DMS 273 treated with DMSO at 0.1 percent for 48 hours (cell line): ENCODE measurements at regions not wholly inside any gene's neighbourhood (a gene's known extent, or its start where the extent isn't known, plus 50 kb on each side); places are given as distances from the start of the nearest gene placed in this dataset.
"Not testable (repeated sequence)": the region's sequence is repeated elsewhere in the genome, so short reads cannot be mapped to it uniquely, and the experiment has no call there.

Source experiments
- DNase-seq: peaks from one replicate; lab custom pipeline; 2025; lab: John Stamatoyannopoulos, UW

DNA sequence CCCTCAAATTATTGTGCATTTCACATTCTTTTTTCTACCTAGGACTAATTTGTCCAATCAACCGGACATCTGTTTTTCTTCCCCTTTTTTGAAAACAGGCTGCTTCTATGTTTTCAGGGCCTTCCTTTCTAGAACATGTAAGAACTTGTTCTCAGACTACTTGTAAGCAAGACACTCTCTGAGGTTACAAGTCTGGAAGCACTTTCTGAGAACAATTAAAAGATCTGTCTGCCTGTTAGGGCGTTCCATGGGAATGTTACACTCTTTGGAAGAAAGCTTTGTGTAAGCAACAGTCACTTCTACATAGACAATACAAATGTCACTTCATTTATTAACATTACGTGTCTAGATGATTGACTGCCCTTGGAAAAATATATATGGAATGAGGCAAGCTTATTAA is 50.9 kb upstream of the HSPB3 start:
- DNase-seq, result no peak

DNA sequence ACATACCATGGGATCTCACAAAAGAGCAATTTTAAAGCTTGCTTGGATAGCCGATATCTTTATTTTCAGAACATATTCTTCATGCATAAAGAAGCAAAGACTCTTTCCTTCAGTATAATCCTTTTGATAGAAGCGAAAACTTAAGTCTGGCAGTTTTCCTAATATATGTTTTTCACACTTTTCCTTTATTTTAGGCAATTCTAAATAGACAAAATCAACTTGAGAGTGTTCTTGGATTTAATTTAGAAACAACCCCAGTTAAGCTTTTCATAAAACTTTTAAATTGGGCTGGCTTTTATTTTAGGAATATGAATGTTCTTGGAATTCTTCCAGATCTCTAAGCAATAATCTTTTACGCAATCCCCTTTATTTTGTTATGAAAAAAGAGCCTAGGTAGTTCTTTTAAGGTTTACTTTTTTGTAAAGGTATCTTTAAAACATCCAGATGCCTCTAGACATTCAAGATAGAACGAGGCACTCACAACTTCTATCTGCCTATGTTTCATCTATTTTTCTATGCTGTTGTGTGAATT is 51.5 kb upstream of the HSPB3 start:
- no peak for DNase-seq

DNA sequence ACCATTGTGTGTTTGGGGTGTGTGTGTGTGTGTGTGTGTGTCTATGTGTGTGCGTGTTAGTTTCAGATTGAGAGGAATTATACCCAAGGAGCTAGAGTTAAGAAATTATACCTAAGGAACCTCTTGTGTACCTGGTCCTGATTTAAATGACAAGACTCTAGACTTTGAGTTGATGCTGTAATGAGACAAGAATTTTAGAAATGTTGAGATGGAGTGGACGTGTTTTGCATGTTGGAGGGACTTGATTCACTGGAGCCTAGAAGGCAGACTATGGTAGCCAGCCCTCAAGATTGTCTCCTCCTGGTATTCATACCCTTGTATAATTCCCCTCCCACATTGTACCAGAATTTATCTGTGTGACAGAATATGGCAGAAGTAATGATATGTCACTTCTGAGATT is 52.4 kb upstream of the HSPB3 start:
- DNase-seq, result no peak

DNA sequence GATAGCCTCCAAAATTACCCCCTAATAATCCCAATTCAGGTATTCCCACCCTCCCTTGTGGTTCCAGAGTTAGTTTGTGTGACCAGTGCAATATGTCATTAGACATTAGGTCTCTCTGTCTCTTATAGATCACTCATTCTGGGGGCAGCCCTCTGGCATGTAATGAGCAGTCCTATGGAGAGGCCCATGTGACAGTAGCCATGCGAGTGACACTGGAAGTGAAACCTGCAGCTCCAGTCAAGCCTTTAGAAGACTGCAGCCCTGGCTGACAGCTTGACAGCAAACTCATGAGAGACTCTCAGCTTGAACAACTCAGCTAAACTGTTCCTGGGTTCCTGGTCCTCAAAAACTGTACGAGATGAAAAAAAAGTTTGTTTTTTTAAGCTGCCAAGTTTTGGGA is 54.0 kb upstream of the HSPB3 start:
- no peak for DNase-seq

DNA sequence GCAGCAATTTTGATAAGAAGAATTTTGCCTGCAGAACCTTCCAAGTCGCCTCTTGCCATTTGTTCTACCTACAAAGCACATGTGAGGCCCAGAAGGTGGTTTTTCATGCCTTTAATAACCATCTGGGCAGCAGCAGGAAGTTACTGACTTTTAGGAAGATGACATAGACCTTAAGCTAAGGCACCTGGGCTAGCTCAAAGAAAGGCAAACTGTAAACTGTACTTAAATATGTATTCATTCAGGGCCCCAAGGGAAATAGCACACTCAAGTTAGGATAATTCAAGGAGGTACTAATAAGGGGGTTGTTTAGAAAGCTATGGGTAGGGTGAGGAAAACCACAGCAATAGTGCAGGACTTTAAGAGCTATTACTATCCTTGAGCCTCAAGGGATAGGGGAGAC is 57.3 kb upstream of the HSPB3 start:
- no peak for DNase-seq

DNA sequence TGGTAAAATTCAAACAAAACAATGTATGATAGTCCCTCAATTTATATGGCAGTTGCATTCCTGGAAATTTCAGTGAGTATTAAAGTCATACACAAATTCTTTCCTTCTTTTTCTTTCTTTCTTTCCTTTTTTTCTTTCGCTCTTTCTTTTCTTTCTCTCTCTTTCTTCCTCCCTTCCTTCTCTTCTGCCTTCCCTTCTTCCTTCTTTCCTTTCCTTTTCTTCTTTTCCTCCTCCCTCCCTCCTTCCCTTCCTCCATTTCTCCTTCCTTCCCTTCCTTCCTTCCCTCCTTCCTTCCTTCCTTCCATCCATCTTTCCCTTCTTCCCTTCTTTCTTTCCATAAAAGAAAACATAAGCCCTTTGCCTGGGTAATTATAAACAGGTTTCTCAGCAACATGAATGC is 58.1 kb upstream of the HSPB3 start:
- no peak for DNase-seq

DNA sequence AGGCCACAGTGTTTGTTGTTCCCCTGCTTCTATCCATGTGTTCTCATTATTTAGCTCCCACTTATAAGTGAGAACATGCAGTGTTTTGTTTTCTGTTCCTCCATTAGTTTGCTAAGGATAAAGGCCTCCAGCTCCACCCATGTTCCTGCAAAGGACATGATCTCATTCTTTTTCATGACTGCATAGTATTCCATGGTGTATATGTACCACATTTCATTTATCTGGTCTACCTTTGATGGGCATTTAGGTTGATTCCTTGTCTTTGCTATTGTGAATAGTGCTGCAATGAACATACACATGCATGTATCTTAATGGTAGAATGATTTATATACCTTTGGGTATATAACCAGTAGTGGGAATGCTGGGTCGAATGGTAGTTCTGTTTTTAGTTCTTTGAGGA is 62.5 kb upstream of the HSPB3 start:
- not testable (repeated sequence) for DNase-seq

DNA sequence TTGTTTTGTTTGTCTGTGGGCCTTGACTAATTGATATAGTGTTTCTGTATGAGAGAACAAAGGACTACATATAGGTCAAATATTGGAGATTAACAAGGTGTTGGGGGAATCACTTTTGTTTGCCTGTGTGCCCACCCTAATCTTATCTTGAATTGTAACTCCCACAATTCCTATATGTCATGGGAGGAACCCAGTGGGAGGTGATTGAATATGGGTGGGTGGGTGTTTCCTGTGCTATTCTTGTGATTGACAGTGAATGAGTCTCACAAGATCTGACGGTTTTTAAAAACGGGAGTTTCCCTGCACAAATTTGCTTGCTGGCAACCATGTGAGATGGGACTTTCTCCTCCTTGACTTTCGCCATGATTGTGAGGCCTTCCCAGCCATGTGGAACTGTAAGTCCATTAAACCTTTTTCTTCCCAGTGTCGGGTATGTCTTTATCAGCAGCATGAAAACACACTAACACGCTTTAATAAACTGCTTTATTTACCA is 64.9 kb upstream of the HSPB3 start:
- peak; percentile 62 for DNase-seq

DNA sequence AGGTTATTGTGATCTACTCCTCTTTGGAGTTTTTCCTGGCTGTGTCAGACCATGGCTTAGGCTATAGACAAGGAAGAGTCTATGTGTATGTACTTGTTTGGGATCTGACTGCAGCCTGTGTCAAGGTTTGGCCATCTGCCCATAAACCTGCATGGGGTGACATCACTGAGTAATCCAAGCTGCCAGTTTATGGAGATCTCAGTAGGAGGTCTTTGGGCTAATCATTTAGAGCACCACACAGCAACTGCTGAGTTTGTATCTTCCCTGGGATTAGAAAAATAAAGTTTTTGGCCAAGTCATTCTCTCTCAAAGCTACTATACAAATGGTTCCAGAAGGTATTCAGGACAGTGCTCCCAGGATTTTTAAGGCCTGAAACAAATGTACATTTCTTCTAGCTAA is 65.5 kb upstream of the HSPB3 start:
- peak; percentile 96 for DNase-seq

DNA sequence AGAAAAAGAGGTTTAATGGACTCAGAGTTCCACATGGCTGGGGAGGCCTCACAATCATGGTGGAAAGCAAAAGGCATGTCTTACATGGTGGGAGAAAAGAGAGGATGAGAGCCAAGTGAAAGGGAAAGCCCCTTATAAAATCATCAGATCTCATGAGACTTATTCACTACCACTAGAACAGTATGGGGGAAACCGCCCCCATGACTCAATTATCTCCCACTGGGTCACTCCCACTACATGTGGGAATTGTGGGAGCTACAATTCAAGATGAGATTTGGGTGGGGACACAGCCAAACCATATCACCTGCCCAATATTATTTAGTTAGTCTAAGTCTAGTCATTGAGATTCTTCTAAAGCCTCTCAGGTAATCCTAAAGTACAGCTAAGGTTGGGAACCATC is 66.1 kb upstream of the HSPB3 start:
- DNase-seq, result not testable (repeated sequence)

DNA sequence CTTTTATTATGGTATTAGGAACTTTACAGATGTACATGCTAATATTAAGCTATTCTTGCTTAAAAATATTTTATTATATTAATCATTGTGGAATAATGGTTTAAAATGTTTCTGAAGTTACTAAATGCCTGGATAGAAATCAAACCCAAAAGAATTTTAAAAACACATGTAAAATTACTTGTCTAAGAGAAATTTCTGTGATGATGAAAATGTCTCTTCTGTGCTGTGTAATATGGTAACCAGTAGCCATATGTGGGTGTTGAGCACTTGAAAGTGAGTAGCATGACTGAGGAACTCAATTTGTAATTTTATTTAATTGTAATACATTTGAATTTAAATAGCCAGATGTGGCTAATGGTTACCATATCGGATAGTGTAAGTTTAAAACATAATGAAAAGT is 66.7 kb upstream of the HSPB3 start:
- DNase-seq, result no peak

DNA sequence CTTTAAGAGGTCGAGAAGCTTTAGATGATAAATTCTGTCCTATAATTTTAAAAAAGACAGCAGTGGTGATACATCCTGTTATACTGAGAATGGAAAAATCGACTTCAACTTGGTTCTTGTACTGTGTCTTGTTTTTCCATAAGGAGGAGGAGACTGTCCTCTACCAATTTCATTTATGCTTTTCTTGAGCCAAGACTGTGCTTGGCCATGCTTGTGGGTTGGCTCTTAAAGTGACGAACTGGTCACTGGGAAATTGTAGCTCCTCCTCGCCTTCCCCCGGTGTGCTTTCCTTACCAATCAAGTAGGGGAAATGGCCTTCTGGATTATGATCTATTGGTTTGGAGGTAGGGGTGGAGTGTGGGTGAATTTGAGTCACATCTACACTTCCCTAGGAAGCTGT is 67.1 kb upstream of the HSPB3 start:
- DNase-seq, result no peak

DNA sequence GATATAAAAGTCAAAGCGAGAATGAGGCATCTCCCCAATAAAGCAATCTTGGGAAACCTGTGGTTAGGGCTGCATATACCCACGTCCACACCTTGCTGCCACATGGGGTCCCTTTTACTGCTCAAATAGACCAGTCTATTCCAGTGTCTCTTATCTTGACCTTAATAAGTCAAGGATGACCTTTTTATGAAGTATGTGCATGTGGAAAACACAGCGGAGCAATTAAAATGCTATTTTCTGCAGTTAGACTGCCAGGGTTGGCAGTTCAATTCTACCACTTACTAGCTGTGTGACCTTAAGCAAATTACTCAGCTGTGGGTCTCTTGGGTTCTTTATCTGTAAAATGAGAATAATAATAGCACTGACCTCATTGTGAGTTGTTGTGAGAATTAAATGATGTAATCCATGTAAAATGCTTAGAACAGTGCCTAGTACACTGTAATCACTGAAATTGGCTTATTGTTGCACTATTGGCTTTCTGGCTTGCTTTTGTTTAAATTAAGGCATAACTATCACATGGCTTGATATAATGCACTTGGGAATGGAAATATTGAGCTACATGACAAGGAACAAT is 67.8 kb upstream of the HSPB3 start:
- DNase-seq, result no peak

DNA sequence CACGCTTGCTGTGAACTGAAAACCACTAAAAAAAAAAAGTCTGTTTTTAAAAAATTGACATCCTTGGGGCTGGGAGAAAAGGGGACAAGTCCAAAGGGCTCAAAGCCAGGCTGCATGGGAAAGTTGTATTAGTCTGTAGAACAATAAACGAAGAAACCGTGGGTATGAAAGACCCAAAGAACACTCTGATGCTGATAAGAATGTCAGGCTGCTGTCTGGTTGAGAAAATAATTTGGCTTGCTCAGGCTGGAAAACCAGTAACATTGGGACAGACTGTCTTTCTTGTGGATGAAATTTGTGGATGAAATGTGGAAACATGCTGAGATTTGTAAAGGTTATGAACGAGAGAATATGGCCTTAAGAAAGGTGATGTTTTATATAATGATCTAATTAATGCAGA is 68.5 kb upstream of the HSPB3 start:
- no peak for DNase-seq

DNA sequence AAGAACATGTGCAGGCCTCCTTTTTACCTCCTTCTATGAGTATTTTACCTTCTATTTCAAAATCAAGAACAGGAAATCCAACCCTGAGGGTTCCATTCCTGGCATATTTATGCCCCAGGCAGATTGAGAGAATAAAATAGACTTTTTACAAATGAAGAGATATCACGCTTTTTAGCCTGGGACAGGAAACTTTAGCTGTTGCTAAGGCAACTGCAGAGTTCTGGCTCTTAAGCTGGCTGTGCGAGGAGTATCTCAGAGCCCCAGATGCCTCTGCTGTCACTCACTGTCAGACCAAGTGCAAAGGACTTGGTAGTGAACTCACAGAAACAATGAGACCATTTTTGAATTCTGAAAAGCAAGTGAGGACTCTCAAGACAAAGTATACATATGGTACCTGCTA is 69.5 kb upstream of the HSPB3 start:
- no peak for DNase-seq

DNA sequence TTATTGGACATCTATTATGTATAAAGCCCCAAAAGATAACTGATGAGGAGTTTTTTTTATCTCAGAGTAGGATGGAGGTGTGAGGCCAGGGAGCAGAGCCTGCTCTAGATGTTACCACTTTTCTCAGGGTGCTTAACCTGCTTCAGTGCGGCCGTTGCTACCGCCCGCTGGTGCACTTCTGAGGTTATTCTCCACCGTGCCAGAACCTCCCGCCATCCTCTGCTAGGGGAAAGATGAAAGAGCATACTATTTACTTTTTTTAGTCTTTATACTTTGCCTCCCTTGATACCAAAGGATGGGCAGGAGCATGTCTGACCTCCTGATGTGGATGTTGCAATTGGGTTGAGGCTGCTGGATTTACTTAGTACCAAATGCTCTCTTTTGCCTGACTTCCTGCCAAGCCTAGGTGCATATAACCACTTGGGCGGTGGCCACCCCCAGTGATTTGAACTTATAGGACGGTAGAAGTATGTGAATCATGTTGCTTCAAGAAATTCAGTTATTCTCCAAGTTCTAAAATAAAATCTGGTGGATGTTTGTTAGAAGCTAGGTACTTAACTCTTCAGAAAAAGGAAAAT is 71.1 kb upstream of the HSPB3 start:
- DNase-seq, result no peak

DNA sequence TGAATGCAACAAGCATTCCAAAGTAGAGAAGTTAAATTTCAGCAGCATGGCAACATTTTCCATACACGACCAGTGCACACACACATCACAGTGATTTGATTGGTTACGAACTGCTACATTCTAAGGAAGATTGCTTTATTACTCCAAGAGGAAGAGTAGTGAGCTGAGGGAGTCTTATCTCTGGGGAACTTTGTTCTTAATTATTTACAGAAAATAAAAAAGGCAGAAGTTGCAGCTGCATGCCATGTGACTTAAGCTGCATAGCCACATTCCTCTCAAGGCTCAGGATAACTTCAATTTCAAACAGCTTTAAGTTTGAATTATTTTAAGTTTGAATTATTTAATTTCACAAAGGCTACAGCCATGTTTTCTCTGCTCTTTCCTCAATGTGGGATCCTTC is 71.6 kb upstream of the HSPB3 start:
- DNase-seq, result no peak

DNA sequence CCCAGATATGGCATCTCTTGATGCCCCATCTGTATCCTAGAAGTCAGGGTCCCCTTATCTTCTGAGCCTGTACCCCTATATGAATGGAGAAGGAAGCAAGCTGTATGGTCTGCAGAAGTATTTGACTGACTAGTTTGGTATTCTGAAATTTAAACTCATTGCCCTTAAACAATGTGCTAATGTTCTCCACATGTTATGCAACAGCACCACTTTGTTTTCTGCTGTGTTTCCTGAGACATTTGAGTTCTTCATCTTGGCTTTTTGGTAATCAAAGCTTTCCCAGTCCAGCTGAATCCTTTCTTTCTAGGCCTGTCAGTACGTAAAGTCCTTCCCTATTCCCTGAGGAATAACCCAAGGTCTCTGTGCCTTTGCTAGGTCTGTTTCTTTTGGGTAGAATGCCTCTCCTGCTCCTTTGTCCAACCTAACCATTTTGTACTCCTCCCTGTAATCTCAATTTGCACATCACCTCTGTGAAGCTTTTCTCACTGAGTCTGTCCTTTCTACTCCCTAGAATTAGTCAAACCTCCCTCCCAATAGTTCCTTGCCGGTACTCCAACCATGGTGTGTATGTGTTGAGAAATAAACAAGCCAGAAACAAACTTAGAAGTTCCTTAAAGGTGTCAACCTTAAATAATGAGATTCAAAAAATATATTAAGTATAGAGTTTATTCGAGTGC is 72.1 kb upstream of the HSPB3 start:
- DNase-seq, result no peak

DNA sequence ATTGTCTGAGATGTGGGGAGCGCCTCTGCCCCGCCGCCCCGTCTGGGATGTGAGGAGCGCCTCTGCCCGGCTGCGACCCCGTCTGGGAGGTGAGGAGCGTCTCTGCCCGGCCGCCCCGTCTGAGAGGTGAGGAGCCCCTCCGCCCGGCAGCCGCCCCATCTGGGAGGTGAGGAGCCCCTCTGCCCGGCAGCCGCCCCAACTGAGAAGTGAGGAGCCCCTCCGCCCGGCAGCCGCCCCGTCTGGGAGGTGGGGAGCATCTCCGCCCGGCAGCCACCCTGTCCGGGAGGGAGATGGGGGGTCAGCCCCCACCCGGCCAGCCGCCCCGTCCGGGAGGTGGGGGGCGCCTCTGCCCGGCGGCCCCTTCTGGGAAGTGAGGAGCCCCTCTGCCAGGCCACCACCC is 70.9 kb upstream of the ARL15 start:
- DNase-seq, result not testable (repeated sequence)

DNA sequence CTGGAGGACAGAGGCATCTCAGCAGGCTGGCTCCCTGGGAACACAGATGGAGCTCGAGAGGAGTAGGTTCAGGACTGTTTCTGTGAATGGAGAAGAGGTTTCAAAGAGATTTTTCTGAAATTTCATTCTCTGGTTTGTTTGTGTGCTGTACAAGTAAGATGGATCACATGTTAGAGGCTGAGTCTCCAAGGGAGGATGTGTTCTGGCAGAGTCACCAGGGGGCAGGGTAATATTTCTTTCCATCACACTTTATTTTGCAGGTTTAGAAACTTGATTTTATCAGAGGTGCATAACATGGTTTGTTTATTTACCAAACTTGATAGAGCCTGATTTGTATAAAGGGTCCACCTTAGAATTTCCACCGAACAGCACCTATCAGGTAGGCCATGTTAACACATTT is 69.2 kb upstream of the ARL15 start:
- no peak for DNase-seq

DNA sequence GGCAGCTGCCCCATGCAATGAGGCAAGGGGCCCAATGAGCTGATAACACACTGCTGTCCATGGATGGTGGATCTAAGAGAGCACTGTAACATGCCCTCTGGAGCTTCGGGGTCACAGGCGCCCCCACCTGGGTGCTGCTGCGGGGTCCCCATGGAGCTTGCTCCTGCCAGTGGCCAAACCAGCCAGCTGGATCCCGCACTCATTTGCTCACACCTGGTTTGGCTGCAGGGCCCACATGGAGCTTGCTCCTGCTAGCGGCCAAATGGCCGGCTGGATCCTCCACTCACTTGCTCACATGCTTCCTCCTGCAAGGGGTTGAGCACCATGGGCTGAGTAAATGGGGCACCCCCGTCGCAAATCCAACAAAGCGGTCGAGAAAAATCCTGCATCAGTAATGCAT is 68.3 kb upstream of the ARL15 start:
- DNase-seq, result no peak

DNA sequence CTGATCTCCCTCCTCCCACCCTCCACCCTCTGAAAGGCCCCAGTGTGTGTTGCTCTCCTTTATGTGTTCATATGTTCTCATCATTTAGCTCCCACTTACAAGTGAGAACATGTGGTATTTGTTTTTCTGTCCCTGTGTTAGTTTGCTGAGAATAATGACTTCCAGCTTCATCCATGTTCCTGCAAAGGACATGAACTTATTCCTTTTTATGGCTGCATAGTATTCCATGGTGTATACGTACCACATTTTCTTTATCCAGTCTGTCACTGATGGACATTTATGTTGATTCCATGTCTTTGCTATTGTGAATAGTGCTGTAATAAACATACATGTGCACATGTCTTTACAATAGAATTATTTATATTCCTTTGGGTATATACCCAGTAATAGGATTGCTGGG is 67.0 kb upstream of the ARL15 start:
- not testable (repeated sequence) for DNase-seq

DNA sequence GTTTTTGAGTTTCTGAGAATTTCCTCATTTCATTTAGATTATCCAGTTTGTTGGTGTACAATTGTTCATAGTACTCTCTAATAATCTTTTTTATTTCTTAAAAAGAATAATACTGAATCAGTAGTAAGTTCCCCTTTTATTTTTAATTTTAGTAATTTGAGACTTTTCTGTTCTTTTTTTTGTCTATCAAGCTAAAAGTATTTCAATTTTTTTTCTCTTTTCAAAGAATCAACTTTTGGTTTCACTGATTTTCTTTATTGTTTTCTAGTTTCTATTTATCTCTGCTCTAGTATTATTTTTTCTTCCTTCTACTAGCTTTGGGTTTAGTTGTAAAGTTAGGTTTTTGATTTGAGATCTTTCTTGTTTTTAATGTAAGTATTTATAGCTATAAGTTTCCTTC is 60.6 kb upstream of the ARL15 start:
- DNase-seq, result no peak

DNA sequence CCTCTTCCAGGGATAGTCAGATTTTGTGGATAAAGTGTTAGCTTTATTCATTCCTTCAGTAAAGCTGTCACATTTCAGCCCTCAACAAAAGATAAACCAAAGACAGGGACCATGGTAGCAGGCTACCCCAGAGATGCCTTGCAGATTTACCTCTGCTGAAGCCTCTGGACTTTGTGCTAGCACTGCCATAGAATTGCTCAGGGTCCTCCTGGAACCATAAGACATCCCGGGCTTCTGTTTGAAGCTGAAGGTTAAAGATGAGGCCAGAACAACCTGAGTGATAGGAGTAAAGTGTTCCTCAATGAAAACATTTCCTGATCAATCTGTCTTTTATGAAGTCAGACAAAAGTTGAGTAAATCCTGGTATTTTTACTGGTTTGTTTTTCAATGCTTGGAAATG is 57.5 kb upstream of the ARL15 start:
- DNase-seq, result no peak
